ENCODE measurements at regions not wholly inside any gene's neighbourhood (a gene's known extent, or its start where the extent isn't known, plus 50 kb on each side); places are given as distances from the start of the nearest gene placed in this dataset.
"Not testable (repeated sequence)": the region's sequence is repeated elsewhere in the genome, so short reads cannot be mapped to it uniquely, and the experiment has no call there.

DNA sequence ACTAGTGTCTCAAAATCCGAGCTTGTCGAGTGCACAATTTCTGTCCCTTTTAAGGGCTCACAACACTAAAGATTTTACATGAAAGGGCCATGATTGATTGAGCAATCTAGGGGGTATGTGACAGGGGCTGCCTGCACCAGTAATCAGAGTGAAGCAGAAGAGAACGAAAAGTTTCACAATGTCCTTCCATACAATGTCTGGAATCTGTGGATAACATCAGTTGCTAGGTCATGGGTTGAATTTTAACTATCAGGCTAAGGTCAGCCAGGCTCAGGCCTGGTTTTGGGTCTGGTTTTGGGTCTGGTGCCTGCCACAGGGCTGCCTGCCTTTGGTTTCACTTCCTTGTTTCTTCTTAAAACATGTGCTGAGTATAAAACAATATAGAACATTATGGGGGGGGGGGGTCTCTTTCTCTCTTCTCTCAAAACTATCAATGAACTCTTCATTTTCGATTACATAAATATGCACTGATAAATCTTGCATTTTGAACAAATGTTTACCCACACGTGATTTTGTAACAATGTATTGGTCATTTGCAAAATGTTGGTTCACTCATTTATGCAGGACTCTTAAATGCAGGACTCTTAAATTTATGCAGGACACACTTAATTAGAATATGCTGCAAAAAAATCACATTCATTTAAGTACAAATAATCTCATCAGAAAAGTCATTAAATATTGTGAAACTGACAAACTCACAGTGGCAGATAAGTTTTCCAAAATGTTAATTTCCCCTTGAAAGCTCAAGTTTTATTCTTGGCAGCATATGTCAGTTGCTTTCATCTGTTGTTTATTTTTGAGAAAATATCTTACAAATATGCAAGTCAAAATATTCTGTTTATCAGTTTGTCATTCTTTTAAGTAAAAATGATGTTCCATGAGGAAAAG, 290.5 kb upstream of the KYNU start:
- DNase-seq (ENCODE audit: extremely low spot score, insufficient read length, low read depth) (no peak), FAIRE-seq (peak; percentile 78)

DNA sequence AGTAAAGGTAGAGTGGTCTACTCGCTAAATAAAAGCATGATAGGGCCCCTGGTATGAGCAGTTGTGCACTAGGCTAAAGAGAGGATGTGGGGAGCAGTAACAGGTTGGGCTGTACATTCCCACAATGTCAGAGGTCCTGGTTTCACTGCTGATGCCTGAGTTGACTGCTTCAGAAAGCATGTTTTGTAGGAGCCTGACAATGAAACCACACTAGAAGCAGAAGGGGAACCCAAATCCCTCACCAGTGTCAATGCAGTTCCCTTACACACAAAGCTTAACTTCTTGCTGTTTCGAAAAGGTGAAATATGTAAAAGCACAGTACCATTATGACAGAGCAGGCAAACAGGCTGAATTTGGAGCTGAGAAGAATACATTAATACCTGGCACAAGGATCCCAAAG, 291.7 kb upstream of the KYNU start:
- FAIRE-seq (peak; percentile 63), DNase-seq (ENCODE audit: extremely low spot score, insufficient read length, low read depth) (peak; percentile 3)

DNA sequence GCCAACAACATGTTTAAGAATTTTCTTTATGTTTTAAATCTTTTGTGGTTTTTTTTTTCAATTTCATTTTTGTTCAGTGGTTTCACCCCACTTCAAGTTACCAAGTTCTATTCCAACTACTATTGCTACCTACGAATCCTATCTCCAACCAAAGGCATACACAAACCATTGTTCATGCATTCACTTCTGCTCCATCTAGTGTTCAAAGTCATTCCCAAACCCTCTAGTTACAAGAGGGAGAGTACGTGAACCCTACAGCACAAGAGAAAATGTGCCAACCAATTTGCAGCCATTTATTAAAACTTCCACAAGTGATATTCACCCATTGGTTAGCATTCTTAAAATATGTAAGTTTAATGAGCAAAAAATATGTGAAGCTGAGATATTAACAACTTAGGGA, 295.1 kb upstream of the KYNU start:
- FAIRE-seq (no peak), DNase-seq (ENCODE audit: extremely low spot score, insufficient read length, low read depth) (no peak)

DNA sequence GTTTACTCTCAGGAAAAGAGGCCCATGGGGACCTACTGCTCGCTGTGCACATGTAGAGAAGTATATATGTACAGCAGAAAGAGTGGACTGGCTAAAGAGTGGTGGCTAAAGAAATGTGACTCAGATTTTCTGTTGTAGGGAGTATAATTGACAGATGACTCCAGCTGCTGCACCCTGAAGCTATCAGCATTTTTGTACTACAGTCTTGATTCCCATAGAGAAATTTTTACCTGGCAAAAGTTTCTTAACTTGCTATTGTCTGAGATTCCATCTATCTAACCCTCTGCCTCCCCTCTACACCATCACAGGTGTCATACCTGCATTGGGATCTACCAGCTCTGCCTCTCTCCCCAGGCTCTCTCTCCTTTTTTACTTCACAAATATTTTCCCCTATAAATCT, 296.0 kb upstream of the KYNU start:
- FAIRE-seq (no peak), DNase-seq (ENCODE audit: extremely low spot score, insufficient read length, low read depth) (no peak)

DNA sequence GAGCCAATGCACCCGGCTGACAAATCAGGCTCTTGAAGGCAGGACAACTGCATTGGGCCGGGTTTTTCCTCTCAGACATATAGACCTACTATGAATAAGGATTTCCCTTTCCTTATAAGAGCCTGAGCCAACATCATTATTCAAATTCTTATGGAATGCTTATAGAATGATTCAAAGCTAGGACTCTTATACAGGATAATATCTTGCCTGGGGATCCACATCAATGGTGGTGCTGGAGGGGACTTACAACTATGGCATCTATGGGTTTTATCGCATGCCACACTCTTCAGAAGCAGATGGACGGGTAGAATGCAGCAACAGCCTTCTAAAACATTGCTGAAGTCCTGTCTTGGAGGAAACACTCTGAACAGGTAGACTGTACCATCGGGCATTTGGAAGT, 296.8 kb upstream of the KYNU start:
- DNase-seq (ENCODE audit: extremely low spot score, insufficient read length, low read depth) (no peak), FAIRE-seq (no peak)

DNA sequence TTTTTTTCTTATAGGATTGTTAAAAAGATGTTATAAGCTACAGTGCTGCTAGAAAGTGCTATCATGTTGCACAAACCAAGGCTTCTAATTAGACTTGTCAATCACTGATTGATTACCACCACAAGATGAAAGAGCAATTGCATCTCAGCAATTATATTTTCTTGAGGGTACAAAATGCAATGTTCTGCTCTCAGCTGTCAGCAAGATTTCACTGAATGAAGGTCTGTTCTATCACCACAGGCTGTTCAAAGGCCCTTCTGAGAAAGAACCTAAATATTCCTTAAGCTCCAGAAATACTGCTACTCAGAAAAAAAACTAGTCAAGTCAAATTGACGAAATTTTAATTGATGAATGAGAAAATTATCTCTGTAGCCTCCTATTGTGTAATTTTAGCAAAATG, 301.9 kb upstream of the KYNU start:
- no peak for DNase-seq (ENCODE audit: extremely low spot score, insufficient read length, low read depth)
- FAIRE-seq, result no peak

DNA sequence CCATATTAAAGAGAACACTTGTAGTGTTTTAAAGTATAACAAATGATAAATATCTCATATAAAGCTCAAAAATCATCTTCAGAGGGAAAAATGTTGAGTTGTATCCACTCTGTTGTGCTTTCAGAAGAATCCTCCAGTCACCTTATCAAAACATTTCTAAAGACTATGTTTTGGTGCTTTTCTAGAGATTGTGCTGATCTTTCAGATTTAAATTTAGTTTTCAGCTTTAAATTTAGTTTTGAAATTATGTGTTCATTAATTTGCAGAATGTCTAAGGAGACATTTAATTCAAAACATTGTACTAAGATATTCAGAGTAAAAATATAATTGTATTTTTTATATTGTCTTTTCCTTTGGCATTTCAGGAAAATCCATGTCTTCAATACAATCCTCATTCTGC, 303.1 kb upstream of the KYNU start:
- DNase-seq (ENCODE audit: extremely low spot score, insufficient read length, low read depth), result no peak
- FAIRE-seq, result no peak

DNA sequence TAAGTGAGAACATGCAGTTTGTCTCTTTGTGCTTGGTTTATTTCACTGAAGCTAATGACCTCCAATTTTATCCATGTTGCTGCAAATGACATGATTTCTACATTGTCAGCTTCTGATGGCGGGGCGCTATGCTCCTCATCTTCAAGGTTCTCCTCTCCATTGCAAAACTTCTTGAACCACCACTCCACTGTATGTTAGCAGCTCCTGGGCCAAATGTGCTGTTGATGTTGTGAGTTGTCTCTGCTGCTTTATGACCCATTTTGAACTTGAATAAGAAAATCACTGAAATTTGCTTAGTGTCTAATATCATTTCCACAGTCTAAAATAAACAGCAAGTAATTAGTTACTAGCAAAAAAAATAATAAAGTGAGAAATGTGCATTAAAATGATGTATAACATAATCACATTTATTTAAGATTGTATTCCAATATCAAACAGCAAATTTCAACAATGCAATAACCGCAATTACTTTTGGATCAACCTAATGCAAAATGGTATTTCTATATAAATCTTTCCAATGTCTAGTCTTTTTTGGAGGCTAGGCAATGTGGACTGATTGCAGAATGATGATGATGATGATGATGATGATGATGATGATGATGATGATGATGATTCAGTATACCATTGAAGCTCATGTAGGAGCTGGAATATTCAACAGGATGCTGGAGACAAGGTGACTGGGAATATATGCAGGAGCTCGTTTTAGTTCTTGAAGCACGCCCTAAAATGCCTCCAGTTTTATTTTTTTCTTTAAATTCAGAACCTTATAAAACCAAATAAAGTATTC, 304.9 kb upstream of the KYNU start:
- FAIRE-seq (no peak), DNase-seq (ENCODE audit: extremely low spot score, insufficient read length, low read depth) (no peak)

DNA sequence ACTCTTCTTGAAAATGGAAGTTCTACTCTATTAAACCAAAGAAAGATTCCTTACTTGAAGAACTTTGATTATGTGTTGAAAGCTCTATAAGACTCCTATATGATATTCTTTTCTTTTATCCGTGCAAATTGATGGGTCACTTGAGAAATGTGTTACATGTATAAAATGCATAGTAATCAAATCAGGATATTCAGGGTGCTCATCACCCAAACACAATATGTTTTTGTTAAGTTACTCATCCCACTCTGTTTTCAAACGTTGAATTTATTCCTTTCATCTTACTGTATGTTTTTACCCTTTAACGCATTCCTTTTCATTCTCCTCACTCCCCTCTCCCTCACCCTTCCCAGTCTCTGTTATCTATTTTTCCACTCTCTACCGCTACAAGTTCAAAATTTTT, 305.5 kb upstream of the KYNU start:
- no peak for FAIRE-seq
- no peak for DNase-seq (ENCODE audit: extremely low spot score, insufficient read length, low read depth)

DNA sequence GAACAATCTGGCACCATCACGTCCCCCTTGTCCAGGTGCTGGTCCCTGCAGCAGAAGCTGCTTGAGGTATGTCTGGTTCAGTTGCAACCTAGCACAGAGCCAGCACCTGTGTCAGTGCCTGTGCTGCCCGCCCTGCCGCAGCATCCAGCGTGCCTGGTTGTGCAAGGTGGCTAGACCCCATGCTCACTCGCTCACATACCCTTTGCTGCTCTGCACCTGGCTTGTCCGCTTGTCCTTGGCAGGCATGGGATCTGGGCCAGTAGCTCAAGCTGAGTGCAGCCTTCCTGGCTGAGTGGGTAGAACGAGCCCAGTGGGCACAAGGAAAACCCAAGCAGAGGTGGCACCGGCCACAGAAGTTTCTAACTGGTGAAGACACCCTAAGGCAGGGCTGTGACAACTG, 314.6 kb upstream of the KYNU start:
- no peak for FAIRE-seq
- DNase-seq (ENCODE audit: extremely low spot score, insufficient read length, low read depth), result no peak

DNA sequence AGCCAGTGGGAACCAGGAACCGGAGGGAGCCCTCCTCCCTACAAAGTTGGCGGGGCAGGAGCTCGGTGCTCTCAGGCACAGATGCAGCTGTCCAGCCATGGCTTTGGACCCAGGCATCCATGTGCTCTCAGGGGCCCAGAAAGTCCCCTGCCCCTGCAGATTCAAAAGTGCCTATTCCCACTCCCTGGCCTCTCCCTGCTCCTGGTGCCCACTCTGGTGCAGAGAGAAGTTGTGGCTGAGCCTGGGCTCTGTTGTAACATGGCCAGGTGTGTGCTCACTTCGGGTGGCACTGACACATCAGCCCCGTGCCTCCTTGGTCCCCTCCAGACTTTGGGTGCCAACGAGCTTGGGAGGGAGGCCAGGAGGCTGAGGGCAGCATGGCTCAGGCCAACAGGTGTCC, 315.8 kb upstream of the KYNU start:
- no peak for DNase-seq (ENCODE audit: extremely low spot score, insufficient read length, low read depth)
- FAIRE-seq, result no peak

DNA sequence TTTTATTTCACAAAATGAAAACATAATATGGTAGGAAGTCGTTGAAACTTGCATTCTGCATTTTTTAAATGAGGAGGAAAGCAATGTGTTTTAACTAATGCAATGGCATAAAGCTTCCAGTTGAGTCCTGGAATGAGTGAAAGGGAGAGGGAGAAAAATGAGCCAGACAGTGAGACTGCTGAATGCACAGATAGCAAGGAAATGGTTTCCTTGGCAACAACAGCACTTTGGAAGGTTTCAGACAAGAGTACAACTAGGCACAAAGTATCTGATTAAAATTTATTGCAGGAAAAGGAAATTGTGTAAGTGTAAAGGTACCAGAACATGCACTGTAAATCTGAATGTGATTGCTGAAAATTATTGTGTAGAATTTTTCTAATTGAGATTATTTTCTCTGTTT, 320.1 kb upstream of the KYNU start:
- FAIRE-seq, result no peak
- no peak for DNase-seq (ENCODE audit: extremely low spot score, insufficient read length, low read depth)

DNA sequence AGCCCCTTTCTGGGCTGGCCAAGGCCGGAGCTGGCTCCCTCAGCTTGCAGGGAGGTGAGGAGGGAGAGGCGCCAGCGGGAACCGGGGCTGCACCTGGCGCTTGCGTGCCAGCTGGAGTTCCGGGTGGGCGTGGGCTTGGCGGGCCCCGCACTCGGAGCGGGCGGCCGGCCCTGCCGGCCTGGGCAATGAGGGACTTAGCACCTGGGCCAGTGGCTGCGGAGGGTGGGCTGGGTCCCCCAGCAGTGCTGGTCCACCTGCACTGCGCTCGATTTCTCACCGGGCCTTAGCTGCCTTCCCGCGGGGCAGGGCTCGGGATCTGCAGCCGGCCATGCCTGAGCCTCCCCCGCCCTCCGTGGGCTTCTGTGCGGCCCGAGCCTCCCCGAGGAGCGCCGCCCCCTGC, 331.5 kb upstream of the KYNU start:
- not testable (repeated sequence) for DNase-seq (ENCODE audit: extremely low spot score, insufficient read length, low read depth); FAIRE-seq

DNA sequence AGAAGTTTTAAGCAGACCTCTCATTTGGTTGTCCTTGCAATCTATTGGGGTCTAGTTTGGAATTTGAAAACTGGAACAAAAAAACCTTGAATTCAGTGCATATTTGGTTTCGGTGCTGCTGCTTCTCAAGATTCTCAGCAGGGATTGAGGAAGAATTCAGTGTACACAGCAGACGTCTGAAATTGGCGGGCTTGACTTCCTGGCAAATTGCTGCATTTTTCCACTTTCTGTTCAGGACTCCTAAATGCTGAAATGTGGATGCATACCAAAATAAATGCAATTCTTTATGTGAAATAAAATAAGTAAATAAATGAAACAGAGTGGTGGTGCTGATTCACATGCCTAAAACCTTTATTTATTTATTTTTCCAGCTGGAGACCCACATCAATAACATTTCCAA, 332.4 kb upstream of the KYNU start:
- FAIRE-seq, result no peak
- no peak for DNase-seq (ENCODE audit: extremely low spot score, insufficient read length, low read depth)

DNA sequence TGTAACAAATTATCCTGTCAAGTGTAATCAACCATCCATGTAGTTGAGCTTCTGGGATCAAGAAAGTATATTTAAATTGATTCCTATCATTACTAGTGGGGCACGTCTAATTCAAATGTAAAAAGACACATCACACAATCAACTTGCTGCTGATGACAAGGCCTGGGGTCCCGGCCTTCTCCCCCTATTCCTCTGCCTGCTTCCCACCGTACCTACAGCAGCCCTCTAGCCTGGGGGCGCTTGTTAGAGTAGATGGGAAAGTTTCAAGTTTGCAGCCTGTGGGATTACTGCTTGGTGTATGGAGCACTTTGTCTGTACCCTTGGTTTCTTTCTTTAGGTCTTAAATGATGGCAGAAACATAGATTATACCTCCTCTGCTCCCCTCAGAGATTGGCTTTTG, 333.3 kb upstream of the KYNU start:
- DNase-seq (ENCODE audit: extremely low spot score, insufficient read length, low read depth) (no peak), FAIRE-seq (no peak)

DNA sequence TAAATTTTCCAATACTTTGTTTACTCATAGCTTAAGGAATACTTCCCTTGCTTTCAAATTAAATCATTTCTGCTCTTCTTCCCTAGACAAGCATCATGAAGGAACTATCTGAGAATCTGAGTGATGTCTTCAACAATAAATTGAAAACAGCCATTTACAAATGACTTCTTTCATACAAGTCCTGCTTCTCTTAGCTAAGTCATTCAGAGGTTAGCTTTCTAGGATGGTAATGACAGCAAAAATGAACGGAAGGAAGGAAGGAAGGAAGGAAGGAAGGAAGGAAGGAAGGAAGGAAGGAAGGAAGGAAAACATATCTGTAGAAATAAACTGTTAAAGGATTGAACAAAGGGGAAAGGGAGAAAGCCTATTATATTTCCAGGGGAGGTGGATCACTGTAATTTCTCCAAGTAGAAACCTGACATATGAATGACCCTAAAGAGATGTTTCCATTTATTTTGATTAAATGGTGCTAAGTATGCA, 335.0 kb upstream of the KYNU start:
- DNase-seq (ENCODE audit: extremely low spot score, insufficient read length, low read depth) (no peak), FAIRE-seq (no peak)

DNA sequence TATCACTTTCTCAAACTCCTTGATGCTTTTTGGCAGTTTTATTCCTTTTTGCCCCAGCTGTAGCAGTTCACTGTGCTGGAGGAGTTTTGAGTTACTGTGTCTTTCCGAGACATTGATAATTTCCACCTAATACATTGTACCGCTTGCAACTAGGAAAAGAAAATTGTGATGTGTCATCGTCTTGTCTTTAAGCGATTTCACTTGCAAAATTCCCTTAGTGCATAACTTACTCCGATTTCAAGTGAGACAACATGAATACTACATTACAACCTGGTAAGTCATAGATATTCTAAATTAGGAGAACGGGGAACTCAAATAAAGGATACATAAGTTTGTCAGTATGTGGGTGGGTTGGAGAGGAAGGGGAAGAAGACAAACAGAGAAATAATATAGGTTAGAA, 340.5 kb upstream of the KYNU start:
- no peak for DNase-seq (ENCODE audit: extremely low spot score, insufficient read length, low read depth)
- no peak for FAIRE-seq

DNA sequence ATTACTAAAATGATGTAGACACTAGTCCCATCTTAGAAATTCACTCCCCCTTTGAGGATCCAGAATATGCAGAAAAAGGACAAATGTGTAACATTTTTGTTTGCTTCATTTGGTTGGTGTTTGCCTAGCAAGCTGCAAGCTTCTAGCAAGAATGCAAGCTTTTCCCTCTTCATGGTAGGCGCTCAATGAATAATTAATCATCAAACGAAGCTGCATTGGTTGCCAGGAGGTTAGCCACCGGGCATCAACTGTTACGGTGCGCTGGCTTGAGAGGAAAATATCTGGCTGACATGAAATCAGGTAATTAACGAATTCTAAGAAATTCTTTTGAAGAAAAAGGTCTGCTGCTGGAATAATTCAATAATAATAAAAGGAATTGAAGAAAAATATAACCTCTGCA, 341.0 kb upstream of the KYNU start:
- FAIRE-seq, result no peak
- DNase-seq (ENCODE audit: extremely low spot score, insufficient read length, low read depth), result no peak

DNA sequence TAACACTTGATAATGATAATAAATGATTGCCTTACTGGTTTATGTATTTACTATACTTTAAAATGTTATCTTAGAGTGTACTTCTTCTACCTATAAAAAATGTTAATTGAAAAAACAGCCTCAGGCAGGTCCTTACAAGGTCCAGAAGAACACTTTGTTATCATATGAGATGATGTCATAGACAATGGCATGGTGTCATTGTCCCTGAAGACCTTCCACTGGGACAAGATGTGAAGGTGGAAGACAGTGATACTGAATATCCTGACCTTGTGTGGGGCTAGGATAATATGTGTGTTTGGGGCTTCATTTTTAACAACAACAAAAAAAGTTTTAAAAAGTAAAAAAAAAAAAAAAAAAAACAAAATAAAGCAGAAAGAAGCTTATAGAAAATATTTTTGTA, 342.2 kb upstream of the KYNU start:
- DNase-seq (ENCODE audit: extremely low spot score, insufficient read length, low read depth) (no peak), FAIRE-seq (no peak)

DNA sequence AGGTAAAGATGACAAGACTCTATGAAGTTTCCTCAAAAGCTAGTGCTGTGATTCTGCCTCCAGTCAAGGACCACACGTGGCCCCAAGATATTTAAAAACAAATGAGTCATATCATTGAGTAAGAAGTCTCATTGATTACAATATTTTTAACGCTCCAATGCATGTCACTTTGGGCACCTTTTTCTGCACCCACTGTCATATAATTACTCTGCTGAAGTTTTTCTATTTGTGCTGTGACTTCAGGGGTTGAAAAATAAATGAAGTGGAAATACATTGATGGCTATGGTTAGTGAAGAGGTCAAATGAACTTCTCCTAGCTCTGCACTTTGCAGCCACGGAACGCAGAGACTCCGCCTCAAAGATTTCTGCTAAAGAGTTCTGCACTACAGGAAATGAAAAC, 344.3 kb upstream of the KYNU start:
- no peak for DNase-seq (ENCODE audit: extremely low spot score, insufficient read length, low read depth)
- no peak for FAIRE-seq

DNA sequence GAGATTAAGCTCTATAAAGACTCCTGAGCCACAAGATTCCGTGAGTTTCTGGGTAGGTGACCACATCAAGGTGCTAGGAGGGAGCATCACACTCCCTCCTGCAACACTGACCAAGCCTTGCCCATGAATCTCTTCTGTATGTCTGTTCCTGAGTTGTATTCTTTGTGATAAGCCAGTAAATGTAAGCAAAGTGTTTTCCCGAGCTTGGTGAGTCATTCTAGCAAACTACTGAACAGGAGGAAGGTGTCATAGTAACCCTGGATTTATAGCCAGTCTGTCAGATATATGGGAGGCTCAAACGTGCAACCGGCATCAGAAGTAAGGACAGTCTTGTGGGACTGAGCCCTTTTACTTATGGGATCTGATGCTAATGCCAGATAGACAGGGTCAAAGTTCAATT, 346.1 kb upstream of the KYNU start:
- no peak for FAIRE-seq
- no peak for DNase-seq (ENCODE audit: extremely low spot score, insufficient read length, low read depth)

Measured in GM18507 (cell line).